ENCODE measurements at regions not wholly inside any gene's neighbourhood (a gene's known extent, or its start where the extent isn't known, plus 50 kb on each side); places are given as distances from the start of the nearest gene placed in this dataset.

GRCh38 chr10:64537112-64537511 is 1015.9 kb downstream of the REEP3 start:
- no peak for FAIRE-seq
- Histone ChIP-seq H3K4me3 (ENCODE audit: low read depth, low read length) (no peak overlapping the region), H3K36me3 (ENCODE audit: control insufficient read depth, insufficient read depth, low read length) (no peaks in the 10 kb centered on the region), H3K27me3 (ENCODE audit: control insufficient read depth, insufficient read depth, low read length) (no peaks in the 10 kb centered on the region)
- DNase-seq (ENCODE audit: low read depth): no peak
- TF ChIP-seq CTCF (IDR thresholded peaks at IDR 0.05; ENCODE audit: insufficient read depth, low read length, severe bottlenecking): no peak

GRCh38 chr10:64537928-64538327 is 1016.7 kb downstream of the REEP3 start:
- H3K27me3 ChIP-seq (ENCODE audit: control insufficient read depth, insufficient read depth, low read length): no peaks in the 10 kb centered on the region
- no peak for TF ChIP-seq CTCF (IDR thresholded peaks at IDR 0.05; ENCODE audit: insufficient read depth, low read length, severe bottlenecking)
- no peak for FAIRE-seq
- H3K36me3 ChIP-seq (ENCODE audit: control insufficient read depth, insufficient read depth, low read length): no peaks in the 10 kb centered on the region
- no peak overlapping the region for H3K4me3 ChIP-seq (ENCODE audit: low read depth, low read length)
- DNase-seq (ENCODE audit: low read depth): no peak

- Histone ChIP-seq H3K4me3 (ENCODE audit: low read depth, low read length) (no peak overlapping the region), H3K27me3 (ENCODE audit: control insufficient read depth, insufficient read depth, low read length) (no peaks in the 10 kb centered on the region), H3K36me3 (ENCODE audit: control insufficient read depth, insufficient read depth, low read length) (no peaks in the 10 kb centered on the region)
- DNase-seq (ENCODE audit: low read depth) (no peak), FAIRE-seq (no peak)
- no peak for TF ChIP-seq CTCF (IDR thresholded peaks at IDR 0.05; ENCODE audit: insufficient read depth, low read length, severe bottlenecking)
These were observed 1024.9 kb downstream of the REEP3 start for GRCh38 chr10:64546073-64546472.

GRCh38 chr10:64547168-64547567 is 1026.0 kb downstream of the REEP3 start:
- no peaks in the 10 kb centered on the region for H3K27me3 ChIP-seq (ENCODE audit: control insufficient read depth, insufficient read depth, low read length)
- TF ChIP-seq CTCF (IDR thresholded peaks at IDR 0.05; ENCODE audit: insufficient read depth, low read length, severe bottlenecking): no peak
- DNase-seq (ENCODE audit: low read depth) (no peak), FAIRE-seq (no peak)
- H3K36me3 ChIP-seq (ENCODE audit: control insufficient read depth, insufficient read depth, low read length): no peaks in the 10 kb centered on the region
- H3K4me3 ChIP-seq (ENCODE audit: low read depth, low read length): no peak overlapping the region

- H3K36me3 ChIP-seq (ENCODE audit: control insufficient read depth, insufficient read depth, low read length): no peaks in the 10 kb centered on the region
- H3K27me3 ChIP-seq (ENCODE audit: control insufficient read depth, insufficient read depth, low read length): no peaks in the 10 kb centered on the region
- no peak overlapping the region for H3K4me3 ChIP-seq (ENCODE audit: low read depth, low read length)
- no peak for DNase-seq (ENCODE audit: low read depth)
- FAIRE-seq: no peak
- TF ChIP-seq CTCF (IDR thresholded peaks at IDR 0.05; ENCODE audit: insufficient read depth, low read length, severe bottlenecking): no peak
These were observed 1034.5 kb downstream of the REEP3 start for GRCh38 chr10:64555666-64556065.

GRCh38 chr10:64558094-64558835 is 1037.1 kb downstream of the REEP3 start:
- H3K27me3 ChIP-seq (ENCODE audit: control insufficient read depth, insufficient read depth, low read length): no peaks in the 10 kb centered on the region
- DNase-seq (ENCODE audit: low read depth) (no peak), FAIRE-seq (no peak)
- no peak for TF ChIP-seq CTCF (IDR thresholded peaks at IDR 0.05; ENCODE audit: insufficient read depth, low read length, severe bottlenecking)
- H3K36me3 ChIP-seq (ENCODE audit: control insufficient read depth, insufficient read depth, low read length): no peaks in the 10 kb centered on the region
- H3K4me3 ChIP-seq (ENCODE audit: low read depth, low read length): no peak overlapping the region

Measured in bronchial epithelial cell (primary cell).